ENCODE measurements at regions not wholly inside any gene's neighbourhood (a gene's known extent, or its start where the extent isn't known, plus 50 kb on each side); places are given as distances from the start of the nearest gene placed in this dataset.
"Not testable (repeated sequence)": the region's sequence is repeated elsewhere in the genome, so short reads cannot be mapped to it uniquely, and the experiment has no call there.

- Mint-ChIP-seq H3K9me3 (no peaks in the 10 kb centered on the region), H3K27ac (no peak overlapping the region), H3K27me3 (no peaks in the 10 kb centered on the region), H3K36me3 (ENCODE audit: low read depth) (no peaks in the 10 kb centered on the region), H3K4me3 (no peak overlapping the region), H3K4me1 (no peaks in the 10 kb centered on the region)
- ATAC-seq (no peak), DNase-seq (no peak)
Observed at GRCh38 chr17:71585540-71585939, 535.3 kb upstream of the SOX9 start.

- no peaks in the 10 kb centered on the region for H3K9me3 Mint-ChIP-seq
Observed at GRCh38 chr17:71592431-71592830, 528.4 kb upstream of the SOX9 start.

GRCh38 chr17:71593078-71593477 lies 527.7 kb upstream of the SOX9 start:
- H3K36me3 Mint-ChIP-seq (ENCODE audit: low read depth): no peaks in the 10 kb centered on the region
- H3K4me1 Mint-ChIP-seq: no peaks in the 10 kb centered on the region
- no peak overlapping the region for H3K27ac Mint-ChIP-seq
- no peak overlapping the region for H3K4me3 Mint-ChIP-seq
- DNase-seq: no peak
- no peaks in the 10 kb centered on the region for H3K27me3 Mint-ChIP-seq
- ATAC-seq: no peak
- H3K9me3 Mint-ChIP-seq: no peaks in the 10 kb centered on the region

More at GRCh38 chr17:71592431-71592830, 528.4 kb upstream of the SOX9 start:
- H3K36me3 Mint-ChIP-seq (ENCODE audit: low read depth): no peaks in the 10 kb centered on the region
- H3K4me3 Mint-ChIP-seq: no peak overlapping the region
- no peak for DNase-seq
- ATAC-seq: no peak
- no peaks in the 10 kb centered on the region for H3K27me3 Mint-ChIP-seq
- H3K27ac Mint-ChIP-seq: no peak overlapping the region
- H3K4me1 Mint-ChIP-seq: no peaks in the 10 kb centered on the region

GRCh38 chr17:71599583-71599982 lies 521.2 kb upstream of the SOX9 start:
- not testable (repeated sequence) for H3K27ac Mint-ChIP-seq; H3K9me3 Mint-ChIP-seq; DNase-seq; H3K36me3 Mint-ChIP-seq (ENCODE audit: low read depth); ATAC-seq; H3K4me1 Mint-ChIP-seq; H3K27me3 Mint-ChIP-seq; H3K4me3 Mint-ChIP-seq

GRCh38 chr17:71600137-71600789 lies 520.6 kb upstream of the SOX9 start:
- no peaks in the 10 kb centered on the region for H3K4me1 Mint-ChIP-seq
- H3K27me3 Mint-ChIP-seq: no peaks in the 10 kb centered on the region
- no peak overlapping the region for H3K4me3 Mint-ChIP-seq
- ATAC-seq: no peak
- H3K36me3 Mint-ChIP-seq (ENCODE audit: low read depth): no peaks in the 10 kb centered on the region
- no peaks in the 10 kb centered on the region for H3K9me3 Mint-ChIP-seq
- no peak overlapping the region for H3K27ac Mint-ChIP-seq
- no peak for DNase-seq

GRCh38 chr17:71601894-71602504 lies 518.8 kb upstream of the SOX9 start:
- Mint-ChIP-seq H3K27ac (no peak overlapping the region), H3K27me3 (no peaks in the 10 kb centered on the region), H3K4me1 (no peaks in the 10 kb centered on the region), H3K9me3 (no peaks in the 10 kb centered on the region), H3K36me3 (ENCODE audit: low read depth) (no peaks in the 10 kb centered on the region), H3K4me3 (no peak overlapping the region)
- DNase-seq (no peak), ATAC-seq (no peak)

GRCh38 chr17:71613996-71614395 lies 506.8 kb upstream of the SOX9 start:
- DNase-seq (no peak), ATAC-seq (no peak)
- Mint-ChIP-seq H3K36me3 (ENCODE audit: low read depth) (peaks cover 1% of the 10 kb centered on the region), H3K27me3 (no peaks in the 10 kb centered on the region), H3K4me3 (no peak overlapping the region), H3K4me1 (no peaks in the 10 kb centered on the region), H3K9me3 (peaks cover 22% of the 10 kb centered on the region), H3K27ac (no peak overlapping the region)

- H3K4me3 Mint-ChIP-seq: no peak overlapping the region
Observed at GRCh38 chr17:71615820-71616219, 505.0 kb upstream of the SOX9 start.

GRCh38 chr17:71617767-71618166 lies 503.1 kb upstream of the SOX9 start:
- not testable (repeated sequence) for H3K4me1 Mint-ChIP-seq; ATAC-seq; H3K36me3 Mint-ChIP-seq (ENCODE audit: low read depth); H3K27me3 Mint-ChIP-seq; DNase-seq; H3K4me3 Mint-ChIP-seq; H3K27ac Mint-ChIP-seq
- peaks cover 24% of the 10 kb centered on the region for H3K9me3 Mint-ChIP-seq

More at GRCh38 chr17:71615820-71616219, 505.0 kb upstream of the SOX9 start:
- no peaks in the 10 kb centered on the region for H3K27me3 Mint-ChIP-seq
- ATAC-seq (no peak), DNase-seq (no peak)
- peaks cover 1% of the 10 kb centered on the region for H3K36me3 Mint-ChIP-seq (ENCODE audit: low read depth)
- peaks cover 22% of the 10 kb centered on the region for H3K9me3 Mint-ChIP-seq
- no peak overlapping the region for H3K27ac Mint-ChIP-seq
- no peaks in the 10 kb centered on the region for H3K4me1 Mint-ChIP-seq

- Mint-ChIP-seq H3K27me3 (no peaks in the 10 kb centered on the region), H3K27ac (no peak overlapping the region), H3K36me3 (ENCODE audit: low read depth) (no peaks in the 10 kb centered on the region), H3K4me3 (no peak overlapping the region), H3K9me3 (peaks cover 13% of the 10 kb centered on the region), H3K4me1 (no peaks in the 10 kb centered on the region)
- DNase-seq: no peak
- ATAC-seq: no peak
Observed at GRCh38 chr17:71625330-71625729, 495.5 kb upstream of the SOX9 start.

GRCh38 chr17:71628306-71628705 lies 492.5 kb upstream of the SOX9 start:
- Mint-ChIP-seq H3K27me3 (no peaks in the 10 kb centered on the region), H3K4me3 (no peak overlapping the region), H3K36me3 (ENCODE audit: low read depth) (no peaks in the 10 kb centered on the region), H3K27ac (no peak overlapping the region), H3K9me3 (peaks cover 8% of the 10 kb centered on the region), H3K4me1 (no peaks in the 10 kb centered on the region)
- no peak for DNase-seq
- no peak for ATAC-seq

- ATAC-seq (no peak), DNase-seq (no peak)
- H3K36me3 Mint-ChIP-seq (ENCODE audit: low read depth): no peaks in the 10 kb centered on the region
- no peak overlapping the region for H3K4me3 Mint-ChIP-seq
- peaks cover 8% of the 10 kb centered on the region for H3K9me3 Mint-ChIP-seq
- no peak overlapping the region for H3K27ac Mint-ChIP-seq
- H3K4me1 Mint-ChIP-seq: no peaks in the 10 kb centered on the region
- H3K27me3 Mint-ChIP-seq: no peaks in the 10 kb centered on the region
Observed at GRCh38 chr17:71631483-71631882, 489.3 kb upstream of the SOX9 start.

GRCh38 chr17:71632328-71632727 lies 488.5 kb upstream of the SOX9 start:
- DNase-seq: no peak
- peaks cover 8% of the 10 kb centered on the region for H3K9me3 Mint-ChIP-seq
- no peak for ATAC-seq
- H3K4me1 Mint-ChIP-seq: no peaks in the 10 kb centered on the region
- no peaks in the 10 kb centered on the region for H3K36me3 Mint-ChIP-seq (ENCODE audit: low read depth)
- no peak overlapping the region for H3K4me3 Mint-ChIP-seq
- H3K27me3 Mint-ChIP-seq: no peaks in the 10 kb centered on the region
- H3K27ac Mint-ChIP-seq: no peak overlapping the region

- DNase-seq (no peak), ATAC-seq (no peak)
- Mint-ChIP-seq H3K9me3 (peaks cover 12% of the 10 kb centered on the region), H3K27ac (no peak overlapping the region), H3K36me3 (ENCODE audit: low read depth) (no peaks in the 10 kb centered on the region), H3K27me3 (no peaks in the 10 kb centered on the region), H3K4me3 (no peak overlapping the region), H3K4me1 (no peaks in the 10 kb centered on the region)
Observed at GRCh38 chr17:71633391-71633849, 487.4 kb upstream of the SOX9 start.

- DNase-seq (no peak), ATAC-seq (no peak)
- no peak overlapping the region for H3K4me3 Mint-ChIP-seq
- H3K9me3 Mint-ChIP-seq: peaks cover 17% of the 10 kb centered on the region
- H3K27me3 Mint-ChIP-seq: no peaks in the 10 kb centered on the region
- no peaks in the 10 kb centered on the region for H3K36me3 Mint-ChIP-seq (ENCODE audit: low read depth)
- no peak overlapping the region for H3K27ac Mint-ChIP-seq
- H3K4me1 Mint-ChIP-seq: no peaks in the 10 kb centered on the region
Observed at GRCh38 chr17:71634376-71634775, 486.4 kb upstream of the SOX9 start.

Data from activated naive CD8-positive, alpha-beta T cell treated with anti-CD3 and anti-CD28 coated beads, Interleukin-2, amount 50 U/mL, for 24 hours (primary cell).